ENCODE measurements at regions not wholly inside any gene's neighbourhood (a gene's known extent, or its start where the extent isn't known, plus 50 kb on each side); places are given as distances from the start of the nearest gene placed in this dataset.

DNA sequence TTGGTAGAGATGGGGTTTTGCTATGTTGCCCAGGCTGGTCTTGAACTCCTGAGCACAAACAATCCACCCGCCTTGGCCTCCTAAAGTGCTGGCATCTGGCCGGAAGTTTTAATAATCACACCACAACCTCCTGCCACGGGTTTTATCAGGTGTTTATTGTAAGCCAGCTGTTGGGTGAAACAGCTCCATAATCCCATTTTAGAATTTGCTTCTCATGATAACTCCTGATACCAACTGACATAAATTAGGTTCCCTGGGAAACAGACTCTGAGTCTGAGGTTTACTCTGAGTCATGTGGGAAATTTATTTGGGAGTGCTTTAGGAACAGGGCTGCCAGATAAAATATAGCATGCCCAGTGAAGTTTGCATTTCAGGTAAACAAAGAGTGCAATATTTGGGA is 122.6 kb upstream of the MED13 start:
- 18% methylated on average over 3 of the region's 3 CpGs; no CpG with 5 or more reads in 1 of the 2 donors for WGBS, 2 donors (ENCODE audit: low coverage in 1 of 2)
- Histone ChIP-seq H3K27me3 (no peaks in the 10 kb centered on the region), H3K36me3 (no peaks in the 10 kb centered on the region), H3K9me3 (no peaks in the 10 kb centered on the region), H3K27ac (no peak overlapping the region), H3K4me1 (no peaks in the 10 kb centered on the region), H3K4me3 (no peak overlapping the region)
- no peak for ATAC-seq
- TF ChIP-seq EP300 (IDR thresholded peaks at IDR 0.05) (no peak), POLR2AphosphoS5 (IDR thresholded peaks at IDR 0.05) (no peak), POLR2A (IDR thresholded peaks at IDR 0.05) (no peak)
- TF ChIP-seq, protein P1, sequence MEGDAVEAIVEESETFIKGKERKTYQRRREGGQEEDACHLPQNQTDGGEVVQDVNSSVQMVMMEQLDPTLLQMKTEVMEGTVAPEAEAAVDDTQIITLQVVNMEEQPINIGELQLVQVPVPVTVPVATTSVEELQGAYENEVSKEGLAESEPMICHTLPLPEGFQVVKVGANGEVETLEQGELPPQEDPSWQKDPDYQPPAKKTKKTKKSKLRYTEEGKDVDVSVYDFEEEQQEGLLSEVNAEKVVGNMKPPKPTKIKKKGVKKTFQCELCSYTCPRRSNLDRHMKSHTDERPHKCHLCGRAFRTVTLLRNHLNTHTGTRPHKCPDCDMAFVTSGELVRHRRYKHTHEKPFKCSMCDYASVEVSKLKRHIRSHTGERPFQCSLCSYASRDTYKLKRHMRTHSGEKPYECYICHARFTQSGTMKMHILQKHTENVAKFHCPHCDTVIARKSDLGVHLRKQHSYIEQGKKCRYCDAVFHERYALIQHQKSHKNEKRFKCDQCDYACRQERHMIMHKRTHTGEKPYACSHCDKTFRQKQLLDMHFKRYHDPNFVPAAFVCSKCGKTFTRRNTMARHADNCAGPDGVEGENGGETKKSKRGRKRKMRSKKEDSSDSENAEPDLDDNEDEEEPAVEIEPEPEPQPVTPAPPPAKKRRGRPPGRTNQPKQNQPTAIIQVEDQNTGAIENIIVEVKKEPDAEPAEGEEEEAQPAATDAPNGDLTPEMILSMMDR (IDR thresholded peaks at IDR 0.05) = no peak

GRCh38 chr17:62186841-62187240 is 121.8 kb upstream of the MED13 start:
- 49% methylated on average over 3 of the region's 3 CpGs; no CpG with 5 or more reads in 1 of the 2 donors for WGBS, 2 donors (ENCODE audit: low coverage in 1 of 2)
- ATAC-seq = no peak
- TF ChIP-seq, protein P1 (IDR thresholded peaks at IDR 0.05) = no peak
- TF ChIP-seq POLR2AphosphoS5 (IDR thresholded peaks at IDR 0.05) = no peak
- no peak for TF ChIP-seq POLR2A (IDR thresholded peaks at IDR 0.05)
- no peak for TF ChIP-seq EP300 (IDR thresholded peaks at IDR 0.05)
- Histone ChIP-seq H3K27me3 (no peaks in the 10 kb centered on the region), H3K4me1 (no peaks in the 10 kb centered on the region), H3K36me3 (no peaks in the 10 kb centered on the region), H3K4me3 (no peak overlapping the region), H3K9me3 (peaks cover 0 to 1% (median 0%) of the 10 kb centered on the region in 3 donors), H3K27ac (no peak overlapping the region)

- Histone ChIP-seq H3K4me1 (no peaks in the 10 kb centered on the region), H3K4me3 (no peak overlapping the region), H3K27me3 (no peaks in the 10 kb centered on the region), H3K27ac (no peak overlapping the region), H3K9me3 (peaks cover 0 to 26% (median 0%) of the 10 kb centered on the region in 3 donors), H3K36me3 (no peaks in the 10 kb centered on the region)
- 94% methylated on average over 1 of the region's 1 CpG; no CpG with 5 or more reads in 1 of the 2 donors for WGBS, 2 donors (ENCODE audit: low coverage in 1 of 2)
- ATAC-seq = no peak
- TF ChIP-seq POLR2A (IDR thresholded peaks at IDR 0.05) (no peak), POLR2AphosphoS5 (IDR thresholded peaks at IDR 0.05) (no peak), EP300 (IDR thresholded peaks at IDR 0.05) (no peak)
- TF ChIP-seq, protein P1 (IDR thresholded peaks at IDR 0.05) = no peak
These were observed 115.7 kb upstream of the MED13 start for GRCh38 chr17:62180772-62181171.

DNA sequence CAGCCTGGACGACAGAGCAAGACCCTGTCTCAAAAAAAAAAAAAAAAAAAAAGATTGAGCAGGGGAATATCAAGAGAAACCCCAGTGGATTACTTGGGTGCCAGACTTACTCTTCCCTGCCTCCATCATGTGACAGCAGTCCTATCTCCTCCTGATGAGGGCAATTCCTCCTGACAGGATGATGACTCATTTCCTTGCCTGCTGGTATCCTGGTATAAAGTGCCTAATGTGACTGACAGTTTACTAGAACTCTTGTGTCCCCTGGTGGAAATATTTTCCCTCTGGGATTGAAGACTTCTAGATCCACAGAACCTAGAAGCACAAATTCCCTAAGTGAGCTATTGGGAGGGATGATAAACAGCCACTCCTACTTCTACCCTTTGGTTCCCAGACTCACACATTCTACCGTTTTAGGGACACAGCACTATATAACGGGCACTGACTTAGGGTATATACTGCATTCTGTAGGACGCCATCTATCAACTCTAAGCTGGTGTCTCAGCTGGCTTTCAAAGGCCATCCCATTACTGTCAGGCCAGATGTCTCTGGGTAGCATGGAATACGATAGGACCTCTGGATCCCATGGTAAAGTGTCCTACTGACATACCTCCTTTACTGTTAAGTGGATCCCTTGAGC is 114.6 kb upstream of the MED13 start:
- TF ChIP-seq, protein P1 (IDR thresholded peaks at IDR 0.05) = no peak
- TF ChIP-seq POLR2A (IDR thresholded peaks at IDR 0.05) = no peak
- TF ChIP-seq EP300 (IDR thresholded peaks at IDR 0.05) = no peak
- no peak for TF ChIP-seq POLR2AphosphoS5 (IDR thresholded peaks at IDR 0.05)
- no peaks in the 10 kb centered on the region for H3K27me3 ChIP-seq
- no peaks in the 10 kb centered on the region for H3K4me1 ChIP-seq
- H3K27ac ChIP-seq = no peak overlapping the region
- no peak for ATAC-seq
- WGBS, 2 donors (ENCODE audit: low coverage in 1 of 2) = 67 to 85% methylated on average over 1 to 5 of the region's 5 CpGs
- H3K9me3 ChIP-seq = peaks cover 0 to 26% (median 0%) of the 10 kb centered on the region in 3 donors
- H3K4me3 ChIP-seq = no peak overlapping the region
- H3K36me3 ChIP-seq = no peaks in the 10 kb centered on the region

- no peak for TF ChIP-seq EP300 (IDR thresholded peaks at IDR 0.05)
- TF ChIP-seq, protein P1 (IDR thresholded peaks at IDR 0.05) = no peak
- no peak for TF ChIP-seq POLR2A (IDR thresholded peaks at IDR 0.05)
- no peak for TF ChIP-seq POLR2AphosphoS5 (IDR thresholded peaks at IDR 0.05)
- H3K36me3 ChIP-seq = no peaks in the 10 kb centered on the region
- no peak for ATAC-seq
These were observed 113.5 kb upstream of the MED13 start for GRCh38 chr17:62178579-62178978.

More at GRCh38 chr17:62178579-62178978, 113.5 kb upstream of the MED13 start:
- H3K27me3 ChIP-seq = no peaks in the 10 kb centered on the region
- no peak overlapping the region for H3K27ac ChIP-seq
- H3K9me3 ChIP-seq = peaks cover 0 to 26% (median 0%) of the 10 kb centered on the region in 3 donors
- no peak overlapping the region for H3K4me3 ChIP-seq
- 80 to 90% methylated on average over 1 of the region's 2 CpGs for WGBS, 2 donors (ENCODE audit: low coverage in 1 of 2)
- no peaks in the 10 kb centered on the region for H3K4me1 ChIP-seq

Data from gastroesophageal sphincter (tissue), 4 donors.